HepG2 (cell line): ENCODE measurements at regions not wholly inside any gene's neighbourhood (a gene's known extent, or its start where the extent isn't known, plus 50 kb on each side); places are given as distances from the start of the nearest gene placed in this dataset.

Source experiments
- CBX5 ChIP-seq: sonication (generic); formaldehyde crosslinking; IDR thresholded peaks from 2 replicates; pipeline ENCODE4 v1.4.0; 2020; ENCODE audit warnings: missing genetic modification reagents, borderline replicate concordance
- CHCHD3 ChIP-seq: sonication (generic); formaldehyde crosslinking; IDR thresholded peaks from 2 replicates; pipeline ENCODE4 v1.8.0; 2022; ENCODE audit warnings: mild to moderate bottlenecking, missing genetic modification reagents, moderate library complexity
- CTCF ChIP-seq: sonication (generic); formaldehyde crosslinking; IDR thresholded peaks from 2 replicates; pipeline ENCODE4 v1.5.0; 2020; ENCODE audit warnings: mild to moderate bottlenecking, missing genetic modification reagents, moderate library complexity
- EP300 ChIP-seq, 3 experiments: sonication (generic) in 1 of 3; formaldehyde crosslinking in 1 of 3; IDR thresholded peaks; 2 replicates each; pipeline versions ENCODE4 v1.5.1 to v1.6.1; 2011 to 2020; ENCODE audit warnings: low read depth in 2 of 3, low read length in 2 of 3, borderline replicate concordance in 1 of 3, improper control_type of control experiment in 1 of 3, mild to moderate bottlenecking in 1 of 3, missing genetic modification reagents in 1 of 3, moderate library complexity in 1 of 3
- FOSL1 ChIP-seq: sonication (generic); formaldehyde crosslinking; IDR thresholded peaks from 2 replicates; pipeline ENCODE4 v1.9.0; 2021; ENCODE audit warnings: missing genetic modification reagents, borderline replicate concordance
- FOXA1 ChIP-seq, 2 experiments: fragments of 450-650 bp in 1 of 2; sonication (generic) in 1 of 2; formaldehyde crosslinking in 1 of 2; IDR thresholded peaks; 2 replicates each; pipeline versions ENCODE4 v1.4.0 to v1.6.1; 2016 to 2020; ENCODE audit warnings: missing genetic modification reagents in 1 of 2
- FOXK1 ChIP-seq: sonication (generic); formaldehyde crosslinking; IDR thresholded peaks from 2 replicates; pipeline ENCODE4 v1.4.0; 2020; ENCODE audit warnings: low read depth, missing genetic modification reagents, borderline replicate concordance
- TBP ChIP-seq: sonication (generic); formaldehyde crosslinking; IDR thresholded peaks from 2 replicates; pipeline ENCODE4 v1.5.0; 2020; ENCODE audit warnings: missing genetic modification reagents
- TRAFD1 ChIP-seq: sonication (generic); formaldehyde crosslinking; IDR thresholded peaks from 2 replicates; pipeline ENCODE4 v1.5.1; 2020; ENCODE audit warnings: missing genetic modification reagents, mild to moderate bottlenecking, borderline replicate concordance
- ZNF784 ChIP-seq: sonication (generic); formaldehyde crosslinking; IDR thresholded peaks from 2 replicates; pipeline ENCODE4 v1.5.1; 2020; ENCODE audit warnings: missing genetic modification reagents, mild to moderate bottlenecking, borderline replicate concordance

GRCh38 chr10:10644676-10645385, 372.8 kb upstream of the CELF2 start:
- no peak for TF ChIP-seq TRAFD1 (CRISPR knock-in tag)
- TF ChIP-seq CBX5 = no peak
- no peak for TF ChIP-seq TBP
- no peak for TF ChIP-seq CTCF
- no peak for TF ChIP-seq EP300 (IDR thresholded peaks at IDR 0.05; ENCODE audit: low read depth in 2 of 2, low read length in 2 of 2)
- no peak for TF ChIP-seq EP300 (CRISPR knock-in tag; IDR thresholded peaks at IDR 0.05; ENCODE audit: borderline replicate concordance)
- TF ChIP-seq CHCHD3 = no peak
- no peak for TF ChIP-seq FOXK1 (CRISPR knock-in tag)
- no peak for TF ChIP-seq ZNF784 (CRISPR knock-in tag)
- TF ChIP-seq FOXA1 (IDR thresholded peaks at IDR 0.05) = no peak
- no peak for TF ChIP-seq FOXA1 (CRISPR knock-in tag; IDR thresholded peaks at IDR 0.05)
- no peak for TF ChIP-seq FOSL1
